ENCODE measurements at regions not wholly inside any gene's neighbourhood (a gene's known extent, or its start where the extent isn't known, plus 50 kb on each side); places are given as distances from the start of the nearest gene placed in this dataset.

DNA sequence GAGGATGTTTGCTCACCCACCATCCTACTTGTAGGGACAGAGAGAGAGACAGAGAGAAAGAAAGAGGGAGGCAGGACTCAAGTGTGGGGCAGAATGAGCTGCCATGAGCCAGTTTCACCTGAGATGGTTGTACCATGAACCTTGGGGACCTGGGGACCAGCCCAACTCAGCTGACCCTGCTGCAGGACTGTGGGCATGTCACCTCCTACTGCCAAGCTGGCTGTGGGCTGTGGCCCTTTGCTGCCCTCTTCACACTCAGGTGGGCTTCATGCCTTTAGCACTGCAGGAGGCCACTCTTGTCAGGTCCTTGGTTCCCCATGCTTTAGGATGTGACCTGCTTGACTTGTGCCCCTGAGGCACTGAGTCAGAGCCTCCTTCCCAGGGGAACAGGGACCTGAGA, 108.2 kb upstream of the PCBD1 start:
- Histone ChIP-seq H2AFZ (ENCODE audit: low read depth) (no peak overlapping the region), H3K79me2 (ENCODE audit: insufficient read depth) (no peaks in the 10 kb centered on the region), H3K9me2 (no peaks in the 10 kb centered on the region), H4K20me1 (ENCODE audit: insufficient read depth) (no peaks in the 10 kb centered on the region), H3K27me3 (ENCODE audit: insufficient read depth) (peaks cover 16% of the 10 kb centered on the region), H3K27ac (ENCODE audit: low read depth in 2 of 2, low read length in 1 of 2) (no peak overlapping the region), H3F3A (replicated peaks; ENCODE audit: insufficient read depth) (no peaks in the 10 kb centered on the region), H3K4me3 (ENCODE audit: low read depth in 2 of 2, low read length in 1 of 2) (no peak overlapping the region), H3K4me1 (ENCODE audit: control insufficient read depth in 1 of 2, insufficient read depth in 2 of 2, low read depth in 1 of 2, low read length in 1 of 2) (no peaks in the 10 kb centered on the region), H3K4me2 (no peak overlapping the region), H3K9ac (no peak overlapping the region), H3K9me3 (no peaks in the 10 kb centered on the region), H3K36me3 (replicated peaks in 1 of 2; ENCODE audit: control insufficient read depth in 1 of 2, insufficient read depth in 2 of 2, low read length in 1 of 2) (no peaks in the 10 kb centered on the region)
- DNase-seq, result no peak
- POLR2A ChIA-PET, result no interaction called here
- CTCF ChIA-PET, result interaction anchor here (1.5 kb wide), 1 partner anchor 18 kb away, joined by 4 read pairs; no protein-coding TSS in a partner anchor
- TF ChIP-seq, protein P1, sequence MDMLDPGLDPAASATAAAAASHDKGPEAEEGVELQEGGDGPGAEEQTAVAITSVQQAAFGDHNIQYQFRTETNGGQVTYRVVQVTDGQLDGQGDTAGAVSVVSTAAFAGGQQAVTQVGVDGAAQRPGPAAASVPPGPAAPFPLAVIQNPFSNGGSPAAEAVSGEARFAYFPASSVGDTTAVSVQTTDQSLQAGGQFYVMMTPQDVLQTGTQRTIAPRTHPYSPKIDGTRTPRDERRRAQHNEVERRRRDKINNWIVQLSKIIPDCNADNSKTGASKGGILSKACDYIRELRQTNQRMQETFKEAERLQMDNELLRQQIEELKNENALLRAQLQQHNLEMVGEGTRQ (IDR thresholded peaks at IDR 0.05; ENCODE audit: borderline replicate concordance, low read depth, low read length), result no peak

DNA sequence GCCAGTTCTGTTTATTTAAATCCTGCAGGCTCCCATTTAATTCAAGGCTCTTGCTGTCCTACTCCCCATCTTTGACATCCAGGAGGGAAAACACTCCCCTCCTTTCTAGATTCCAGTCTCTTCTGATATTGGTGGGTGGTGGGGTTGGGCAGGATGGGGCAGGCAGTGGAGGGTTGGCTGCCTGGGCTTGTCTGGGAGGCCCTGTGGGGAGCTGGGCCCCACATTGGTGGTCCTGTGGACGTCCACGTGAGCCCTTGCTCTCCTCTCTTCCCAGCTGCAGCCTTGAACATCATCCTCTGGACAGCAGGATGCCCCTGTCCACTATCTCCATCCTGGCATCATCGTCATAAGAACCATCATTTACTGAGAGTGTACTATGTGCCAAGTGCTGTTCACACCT, 108.9 kb upstream of the PCBD1 start:
- Histone ChIP-seq H3F3A (replicated peaks; ENCODE audit: insufficient read depth) (no peaks in the 10 kb centered on the region), H3K9ac (no peak overlapping the region), H3K4me1 (ENCODE audit: control insufficient read depth in 1 of 2, insufficient read depth in 2 of 2, low read depth in 1 of 2, low read length in 1 of 2) (no peaks in the 10 kb centered on the region), H3K79me2 (ENCODE audit: insufficient read depth) (no peaks in the 10 kb centered on the region), H3K36me3 (replicated peaks in 1 of 2; ENCODE audit: control insufficient read depth in 1 of 2, insufficient read depth in 2 of 2, low read length in 1 of 2) (no peaks in the 10 kb centered on the region), H3K4me2 (no peak overlapping the region), H3K27ac (ENCODE audit: low read depth in 2 of 2, low read length in 1 of 2) (no peak overlapping the region), H3K4me3 (ENCODE audit: low read depth in 2 of 2, low read length in 1 of 2) (no peak overlapping the region), H3K9me2 (no peaks in the 10 kb centered on the region), H2AFZ (ENCODE audit: low read depth) (no peak overlapping the region), H4K20me1 (ENCODE audit: insufficient read depth) (no peaks in the 10 kb centered on the region), H3K27me3 (ENCODE audit: insufficient read depth) (peaks cover 16% of the 10 kb centered on the region), H3K9me3 (no peaks in the 10 kb centered on the region)
- DNase-seq, result no peak
- CTCF ChIA-PET, result no interaction called here
- 29% methylated on average over 3 of the region's 3 CpGs for WGBS (ENCODE audit: low lambda C conversion rate)
- TF ChIP-seq CHD2 (IDR thresholded peaks at IDR 0.05; ENCODE audit: low read length, partially characterized antibody), result no peak
- no peak for TF ChIP-seq RCOR1 (IDR thresholded peaks at IDR 0.05; ENCODE audit: low read length)
- TF ChIP-seq MXI1 (IDR thresholded peaks at IDR 0.05; ENCODE audit: low read depth, low read length), result no peak
- no peak for TF ChIP-seq NFIC (IDR thresholded peaks at IDR 0.05; ENCODE audit: borderline replicate concordance)
- TF ChIP-seq SMC3 (IDR thresholded peaks at IDR 0.05; ENCODE audit: low read depth, low read length), result no peak
- TF ChIP-seq, protein P2, sequence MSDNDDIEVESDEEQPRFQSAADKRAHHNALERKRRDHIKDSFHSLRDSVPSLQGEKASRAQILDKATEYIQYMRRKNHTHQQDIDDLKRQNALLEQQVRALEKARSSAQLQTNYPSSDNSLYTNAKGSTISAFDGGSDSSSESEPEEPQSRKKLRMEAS (IDR thresholded peaks at IDR 0.05; ENCODE audit: low read depth), result no peak
- TF ChIP-seq, protein P3, sequence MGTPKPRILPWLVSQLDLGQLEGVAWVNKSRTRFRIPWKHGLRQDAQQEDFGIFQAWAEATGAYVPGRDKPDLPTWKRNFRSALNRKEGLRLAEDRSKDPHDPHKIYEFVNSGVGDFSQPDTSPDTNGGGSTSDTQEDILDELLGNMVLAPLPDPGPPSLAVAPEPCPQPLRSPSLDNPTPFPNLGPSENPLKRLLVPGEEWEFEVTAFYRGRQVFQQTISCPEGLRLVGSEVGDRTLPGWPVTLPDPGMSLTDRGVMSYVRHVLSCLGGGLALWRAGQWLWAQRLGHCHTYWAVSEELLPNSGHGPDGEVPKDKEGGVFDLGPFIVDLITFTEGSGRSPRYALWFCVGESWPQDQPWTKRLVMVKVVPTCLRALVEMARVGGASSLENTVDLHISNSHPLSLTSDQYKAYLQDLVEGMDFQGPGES (IDR thresholded peaks at IDR 0.05; ENCODE audit: low read depth, low read length), result no peak
- TF ChIP-seq POLR2AphosphoS5 (IDR thresholded peaks at IDR 0.05; ENCODE audit: low read depth, low read length), result no peak
- POLR2A ChIA-PET, result no interaction called here

DNA sequence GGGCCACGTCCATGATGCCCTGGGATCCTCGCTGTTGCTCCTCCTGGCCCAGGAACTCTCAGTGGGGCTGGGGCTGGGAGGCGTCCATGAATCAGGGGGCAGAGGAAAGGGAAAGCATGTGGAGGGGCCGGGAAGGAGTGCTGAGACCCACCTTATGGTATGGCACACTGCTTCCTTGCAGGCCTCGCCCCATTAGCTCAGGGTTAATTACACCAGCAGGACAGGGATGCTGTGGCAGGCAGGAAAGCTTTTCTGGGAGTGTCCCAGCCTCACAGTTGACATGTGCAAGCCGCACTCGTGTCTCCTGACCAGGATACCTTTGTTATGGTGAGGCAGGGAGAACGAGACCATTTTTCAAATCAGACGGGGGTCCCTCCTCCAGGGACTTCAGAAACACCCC, 109.7 kb upstream of the PCBD1 start:
- Histone ChIP-seq H3K36me3 (replicated peaks in 1 of 2; ENCODE audit: control insufficient read depth in 1 of 2, insufficient read depth in 2 of 2, low read length in 1 of 2) (no peaks in the 10 kb centered on the region), H3K9me2 (no peaks in the 10 kb centered on the region), H3K79me2 (ENCODE audit: insufficient read depth) (no peaks in the 10 kb centered on the region), H4K20me1 (ENCODE audit: insufficient read depth) (no peaks in the 10 kb centered on the region), H3K27ac (ENCODE audit: low read depth in 2 of 2, low read length in 1 of 2) (no peak overlapping the region), H3K27me3 (ENCODE audit: insufficient read depth) (peaks cover 16% of the 10 kb centered on the region), H3K4me2 (no peak overlapping the region), H2AFZ (ENCODE audit: low read depth) (no peak overlapping the region), H3K9ac (no peak overlapping the region), H3F3A (replicated peaks; ENCODE audit: insufficient read depth) (no peaks in the 10 kb centered on the region), H3K9me3 (no peaks in the 10 kb centered on the region), H3K4me1 (ENCODE audit: control insufficient read depth in 1 of 2, insufficient read depth in 2 of 2, low read depth in 1 of 2, low read length in 1 of 2) (no peaks in the 10 kb centered on the region), H3K4me3 (ENCODE audit: low read depth in 2 of 2, low read length in 1 of 2) (no peak overlapping the region)
- CTCF ChIA-PET, result no interaction called here
- TF ChIP-seq TAF1 (IDR thresholded peaks at IDR 0.05; ENCODE audit: borderline replicate concordance, low read depth, low read length) (no peak), YY1 (IDR thresholded peaks at IDR 0.05; ENCODE audit: low read depth) (no peak), RCOR1 (IDR thresholded peaks at IDR 0.05; ENCODE audit: low read length) (no peak), RXRA (IDR thresholded peaks at IDR 0.05; ENCODE audit: borderline replicate concordance, low read depth) (no peak), RAD21 (IDR thresholded peaks at IDR 0.05; ENCODE audit: low read length) (no peak), EP300 (IDR thresholded peaks at IDR 0.05; ENCODE audit: borderline replicate concordance in 1 of 2, low read depth in 1 of 2, low read length in 1 of 2) (no peak), GATA2 (CRISPR knock-in tag; IDR thresholded peaks at IDR 0.05) (no peak), FOXJ3 (CRISPR knock-in tag; IDR thresholded peaks at IDR 0.05) (no peak), POLR2AphosphoS5 (IDR thresholded peaks at IDR 0.05; ENCODE audit: low read depth, low read length) (no peak)
- 27% methylated on average over 5 of the region's 9 CpGs for WGBS (ENCODE audit: low lambda C conversion rate)
- no peak for DNase-seq
- POLR2A ChIA-PET, result no interaction called here
